ENCODE measurements at regions not wholly inside any gene's neighbourhood (a gene's known extent, or its start where the extent isn't known, plus 50 kb on each side); places are given as distances from the start of the nearest gene placed in this dataset.

DNA sequence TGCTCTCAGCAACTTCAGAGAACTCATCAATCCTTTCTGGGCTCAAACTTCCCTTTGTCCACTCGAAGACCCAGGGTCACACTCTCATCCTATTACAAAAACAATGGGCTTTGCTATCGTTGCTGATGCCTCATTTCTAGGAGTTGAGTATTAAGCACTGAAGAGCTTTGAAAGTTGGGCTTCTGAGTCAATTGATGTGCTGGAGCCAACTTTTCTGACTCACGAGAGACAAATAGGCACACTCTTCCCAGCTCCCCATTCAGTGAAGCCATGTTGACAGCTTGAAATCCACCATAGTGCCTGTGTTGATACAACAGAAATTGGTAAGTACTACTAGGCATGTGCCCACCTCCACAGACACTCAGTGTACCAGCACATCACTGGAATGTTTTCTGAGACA is 97.5 kb upstream of the PRSS58 start (continued):
- TF ChIP-seq, protein P1, sequence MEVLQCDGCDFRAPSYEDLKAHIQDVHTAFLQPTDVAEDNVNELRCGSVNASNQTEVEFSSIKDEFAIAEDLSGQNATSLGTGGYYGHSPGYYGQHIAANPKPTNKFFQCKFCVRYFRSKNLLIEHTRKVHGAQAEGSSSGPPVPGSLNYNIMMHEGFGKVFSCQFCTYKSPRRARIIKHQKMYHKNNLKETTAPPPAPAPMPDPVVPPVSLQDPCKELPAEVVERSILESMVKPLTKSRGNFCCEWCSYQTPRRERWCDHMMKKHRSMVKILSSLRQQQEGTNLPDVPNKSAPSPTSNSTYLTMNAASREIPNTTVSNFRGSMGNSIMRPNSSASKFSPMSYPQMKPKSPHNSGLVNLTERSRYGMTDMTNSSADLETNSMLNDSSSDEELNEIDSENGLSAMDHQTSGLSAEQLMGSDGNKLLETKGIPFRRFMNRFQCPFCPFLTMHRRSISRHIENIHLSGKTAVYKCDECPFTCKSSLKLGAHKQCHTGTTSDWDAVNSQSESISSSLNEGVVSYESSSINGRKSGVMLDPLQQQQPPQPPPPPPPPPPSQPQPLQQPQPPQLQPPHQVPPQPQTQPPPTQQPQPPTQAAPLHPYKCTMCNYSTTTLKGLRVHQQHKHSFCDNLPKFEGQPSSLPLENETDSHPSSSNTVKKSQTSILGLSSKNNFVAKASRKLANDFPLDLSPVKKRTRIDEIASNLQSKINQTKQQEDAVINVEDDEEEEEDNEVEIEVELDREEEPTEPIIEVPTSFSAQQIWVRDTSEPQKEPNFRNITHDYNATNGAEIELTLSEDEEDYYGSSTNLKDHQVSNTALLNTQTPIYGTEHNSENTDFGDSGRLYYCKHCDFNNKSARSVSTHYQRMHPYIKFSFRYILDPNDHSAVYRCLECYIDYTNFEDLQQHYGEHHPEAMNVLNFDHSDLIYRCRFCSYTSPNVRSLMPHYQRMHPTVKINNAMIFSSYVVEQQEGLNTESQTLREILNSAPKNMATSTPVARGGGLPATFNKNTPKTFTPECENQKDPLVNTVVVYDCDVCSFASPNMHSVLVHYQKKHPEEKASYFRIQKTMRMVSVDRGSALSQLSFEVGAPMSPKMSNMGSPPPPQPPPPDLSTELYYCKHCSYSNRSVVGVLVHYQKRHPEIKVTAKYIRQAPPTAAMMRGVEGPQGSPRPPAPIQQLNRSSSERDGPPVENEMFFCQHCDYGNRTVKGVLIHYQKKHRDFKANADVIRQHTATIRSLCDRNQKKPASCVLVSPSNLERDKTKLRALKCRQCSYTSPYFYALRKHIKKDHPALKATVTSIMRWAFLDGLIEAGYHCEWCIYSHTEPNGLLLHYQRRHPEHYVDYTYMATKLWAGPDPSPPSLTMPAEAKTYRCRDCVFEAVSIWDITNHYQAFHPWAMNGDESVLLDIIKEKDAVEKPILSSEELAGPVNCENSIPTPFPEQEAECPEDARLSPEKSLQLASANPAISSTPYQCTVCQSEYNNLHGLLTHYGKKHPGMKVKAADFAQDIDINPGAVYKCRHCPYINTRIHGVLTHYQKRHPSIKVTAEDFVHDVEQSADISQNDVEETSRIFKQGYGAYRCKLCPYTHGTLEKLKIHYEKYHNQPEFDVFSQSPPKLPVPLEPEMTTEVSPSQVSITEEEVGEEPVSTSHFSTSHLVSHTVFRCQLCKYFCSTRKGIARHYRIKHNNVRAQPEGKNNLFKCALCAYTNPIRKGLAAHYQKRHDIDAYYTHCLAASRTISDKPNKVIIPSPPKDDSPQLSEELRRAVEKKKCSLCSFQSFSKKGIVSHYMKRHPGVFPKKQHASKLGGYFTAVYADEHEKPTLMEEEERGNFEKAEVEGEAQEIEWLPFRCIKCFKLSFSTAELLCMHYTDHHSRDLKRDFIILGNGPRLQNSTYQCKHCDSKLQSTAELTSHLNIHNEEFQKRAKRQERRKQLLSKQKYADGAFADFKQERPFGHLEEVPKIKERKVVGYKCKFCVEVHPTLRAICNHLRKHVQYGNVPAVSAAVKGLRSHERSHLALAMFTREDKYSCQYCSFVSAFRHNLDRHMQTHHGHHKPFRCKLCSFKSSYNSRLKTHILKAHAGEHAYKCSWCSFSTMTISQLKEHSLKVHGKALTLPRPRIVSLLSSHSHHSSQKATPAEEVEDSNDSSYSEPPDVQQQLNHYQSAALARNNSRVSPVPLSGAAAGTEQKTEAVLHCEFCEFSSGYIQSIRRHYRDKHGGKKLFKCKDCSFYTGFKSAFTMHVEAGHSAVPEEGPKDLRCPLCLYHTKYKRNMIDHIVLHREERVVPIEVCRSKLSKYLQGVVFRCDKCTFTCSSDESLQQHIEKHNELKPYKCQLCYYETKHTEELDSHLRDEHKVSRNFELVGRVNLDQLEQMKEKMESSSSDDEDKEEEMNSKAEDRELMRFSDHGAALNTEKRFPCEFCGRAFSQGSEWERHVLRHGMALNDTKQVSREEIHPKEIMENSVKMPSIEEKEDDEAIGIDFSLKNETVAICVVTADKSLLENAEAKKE (CRISPR knock-in tag; IDR thresholded peaks at IDR 0.05): no peak
- TF ChIP-seq POLR2AphosphoS5 (IDR thresholded peaks at IDR 0.05; ENCODE audit: low read depth): no peak
- TF ChIP-seq, protein P2, sequence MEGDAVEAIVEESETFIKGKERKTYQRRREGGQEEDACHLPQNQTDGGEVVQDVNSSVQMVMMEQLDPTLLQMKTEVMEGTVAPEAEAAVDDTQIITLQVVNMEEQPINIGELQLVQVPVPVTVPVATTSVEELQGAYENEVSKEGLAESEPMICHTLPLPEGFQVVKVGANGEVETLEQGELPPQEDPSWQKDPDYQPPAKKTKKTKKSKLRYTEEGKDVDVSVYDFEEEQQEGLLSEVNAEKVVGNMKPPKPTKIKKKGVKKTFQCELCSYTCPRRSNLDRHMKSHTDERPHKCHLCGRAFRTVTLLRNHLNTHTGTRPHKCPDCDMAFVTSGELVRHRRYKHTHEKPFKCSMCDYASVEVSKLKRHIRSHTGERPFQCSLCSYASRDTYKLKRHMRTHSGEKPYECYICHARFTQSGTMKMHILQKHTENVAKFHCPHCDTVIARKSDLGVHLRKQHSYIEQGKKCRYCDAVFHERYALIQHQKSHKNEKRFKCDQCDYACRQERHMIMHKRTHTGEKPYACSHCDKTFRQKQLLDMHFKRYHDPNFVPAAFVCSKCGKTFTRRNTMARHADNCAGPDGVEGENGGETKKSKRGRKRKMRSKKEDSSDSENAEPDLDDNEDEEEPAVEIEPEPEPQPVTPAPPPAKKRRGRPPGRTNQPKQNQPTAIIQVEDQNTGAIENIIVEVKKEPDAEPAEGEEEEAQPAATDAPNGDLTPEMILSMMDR (conservative IDR thresholded peaks at IDR 0.05; ENCODE audit: low read depth in 2 of 2): no peak

DNA sequence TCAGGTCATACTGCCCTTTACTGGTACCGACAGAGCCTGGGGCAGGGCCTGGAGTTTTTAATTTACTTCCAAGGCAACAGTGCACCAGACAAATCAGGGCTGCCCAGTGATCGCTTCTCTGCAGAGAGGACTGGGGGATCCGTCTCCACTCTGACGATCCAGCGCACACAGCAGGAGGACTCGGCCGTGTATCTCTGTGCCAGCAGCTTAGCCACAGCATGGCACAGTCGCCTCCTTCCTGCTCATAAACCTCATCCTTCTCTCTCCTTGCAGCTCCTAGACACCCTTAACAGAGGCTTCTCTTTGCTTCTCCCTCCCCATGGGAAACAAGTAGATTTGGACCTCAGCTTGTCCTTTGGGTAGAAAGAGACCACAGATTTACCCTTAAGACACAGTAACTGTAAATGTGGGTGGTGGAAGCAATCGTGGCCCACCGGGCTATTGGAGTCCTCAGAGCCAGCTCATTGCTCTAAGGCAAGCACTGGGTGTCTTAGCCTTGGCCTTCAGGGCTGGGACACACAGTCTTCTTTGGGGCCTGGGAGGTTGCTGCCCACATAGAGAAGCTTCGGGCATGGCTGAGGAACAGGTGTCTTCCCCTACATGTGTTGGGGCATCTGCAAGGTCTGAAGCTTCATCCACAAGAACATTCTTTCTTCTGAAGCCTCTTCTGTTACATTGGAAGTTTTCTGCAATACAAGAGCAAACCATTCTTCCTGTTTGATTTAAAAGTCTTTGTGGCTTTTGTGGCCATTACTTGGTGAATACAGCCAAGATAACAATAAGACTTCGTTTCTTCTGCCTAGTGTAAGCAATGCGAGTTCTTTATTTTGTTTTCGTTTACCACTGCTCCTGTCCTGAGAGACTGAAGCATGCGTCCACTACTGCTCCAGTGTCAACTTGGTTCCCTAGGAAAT is 95.5 kb upstream of the PRSS58 start:
- Mint-ChIP-seq H3K27ac (no peak overlapping the region), H3K36me3 (ENCODE audit: low read depth) (no peaks in the 10 kb centered on the region), H3K27me3 (ENCODE audit: insufficient read depth, low read depth, poor library complexity) (peaks cover 3% of the 10 kb centered on the region), H3K4me3 (no peak overlapping the region), H3K9me3 (no peaks in the 10 kb centered on the region), H3K4me1 (peaks cover 9% of the 10 kb centered on the region; the same call in 2 of the 3 replicates)
- H3K4me2 ChIP-seq: no peak overlapping the region
- H3F3A ChIP-seq (replicated peaks; ENCODE audit: low read depth): no peaks in the 10 kb centered on the region
- peaks cover 4% of the 10 kb centered on the region for H3K4me1 ChIP-seq (ENCODE audit: insufficient read depth)
- no peaks in the 10 kb centered on the region for H4K20me1 ChIP-seq (replicated peaks; ENCODE audit: insufficient read depth)
- DNase-seq (ENCODE audit: low spot score) (no peak), ATAC-seq (no peak)
- no peak overlapping the region for H3K27ac ChIP-seq (ENCODE audit: low read depth)
- no peak overlapping the region for H3K4me3 ChIP-seq
- H3K36me3 ChIP-seq (ENCODE audit: insufficient read depth): no peaks in the 10 kb centered on the region
- no peaks in the 10 kb centered on the region for H3K27me3 ChIP-seq (ENCODE audit: insufficient read depth)
- TF ChIP-seq, protein P3, sequence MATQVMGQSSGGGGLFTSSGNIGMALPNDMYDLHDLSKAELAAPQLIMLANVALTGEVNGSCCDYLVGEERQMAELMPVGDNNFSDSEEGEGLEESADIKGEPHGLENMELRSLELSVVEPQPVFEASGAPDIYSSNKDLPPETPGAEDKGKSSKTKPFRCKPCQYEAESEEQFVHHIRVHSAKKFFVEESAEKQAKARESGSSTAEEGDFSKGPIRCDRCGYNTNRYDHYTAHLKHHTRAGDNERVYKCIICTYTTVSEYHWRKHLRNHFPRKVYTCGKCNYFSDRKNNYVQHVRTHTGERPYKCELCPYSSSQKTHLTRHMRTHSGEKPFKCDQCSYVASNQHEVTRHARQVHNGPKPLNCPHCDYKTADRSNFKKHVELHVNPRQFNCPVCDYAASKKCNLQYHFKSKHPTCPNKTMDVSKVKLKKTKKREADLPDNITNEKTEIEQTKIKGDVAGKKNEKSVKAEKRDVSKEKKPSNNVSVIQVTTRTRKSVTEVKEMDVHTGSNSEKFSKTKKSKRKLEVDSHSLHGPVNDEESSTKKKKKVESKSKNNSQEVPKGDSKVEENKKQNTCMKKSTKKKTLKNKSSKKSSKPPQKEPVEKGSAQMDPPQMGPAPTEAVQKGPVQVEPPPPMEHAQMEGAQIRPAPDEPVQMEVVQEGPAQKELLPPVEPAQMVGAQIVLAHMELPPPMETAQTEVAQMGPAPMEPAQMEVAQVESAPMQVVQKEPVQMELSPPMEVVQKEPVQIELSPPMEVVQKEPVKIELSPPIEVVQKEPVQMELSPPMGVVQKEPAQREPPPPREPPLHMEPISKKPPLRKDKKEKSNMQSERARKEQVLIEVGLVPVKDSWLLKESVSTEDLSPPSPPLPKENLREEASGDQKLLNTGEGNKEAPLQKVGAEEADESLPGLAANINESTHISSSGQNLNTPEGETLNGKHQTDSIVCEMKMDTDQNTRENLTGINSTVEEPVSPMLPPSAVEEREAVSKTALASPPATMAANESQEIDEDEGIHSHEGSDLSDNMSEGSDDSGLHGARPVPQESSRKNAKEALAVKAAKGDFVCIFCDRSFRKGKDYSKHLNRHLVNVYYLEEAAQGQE (IDR thresholded peaks at IDR 0.05; ENCODE audit: unreplicated experiment): no peak
- TF ChIP-seq POLR2AphosphoS5 (IDR thresholded peaks at IDR 0.05; ENCODE audit: low read depth) (no peak), ZNF114 (CRISPR knock-in tag; IDR thresholded peaks at IDR 0.05) (no peak), EZH2 (IDR thresholded peaks at IDR 0.05; ENCODE audit: low read depth, unreplicated experiment) (no peak)
- H3K79me2 ChIP-seq (replicated peaks; ENCODE audit: insufficient read depth): no peaks in the 10 kb centered on the region
- no peak overlapping the region for H2AFZ ChIP-seq
- H3K9me2 ChIP-seq (ENCODE audit: insufficient read depth): no peaks in the 10 kb centered on the region

Data from GM23338 (cell line).